ENCODE measurements at regions not wholly inside any gene's neighbourhood (a gene's known extent, or its start where the extent isn't known, plus 50 kb on each side); places are given as distances from the start of the nearest gene placed in this dataset.

DNA sequence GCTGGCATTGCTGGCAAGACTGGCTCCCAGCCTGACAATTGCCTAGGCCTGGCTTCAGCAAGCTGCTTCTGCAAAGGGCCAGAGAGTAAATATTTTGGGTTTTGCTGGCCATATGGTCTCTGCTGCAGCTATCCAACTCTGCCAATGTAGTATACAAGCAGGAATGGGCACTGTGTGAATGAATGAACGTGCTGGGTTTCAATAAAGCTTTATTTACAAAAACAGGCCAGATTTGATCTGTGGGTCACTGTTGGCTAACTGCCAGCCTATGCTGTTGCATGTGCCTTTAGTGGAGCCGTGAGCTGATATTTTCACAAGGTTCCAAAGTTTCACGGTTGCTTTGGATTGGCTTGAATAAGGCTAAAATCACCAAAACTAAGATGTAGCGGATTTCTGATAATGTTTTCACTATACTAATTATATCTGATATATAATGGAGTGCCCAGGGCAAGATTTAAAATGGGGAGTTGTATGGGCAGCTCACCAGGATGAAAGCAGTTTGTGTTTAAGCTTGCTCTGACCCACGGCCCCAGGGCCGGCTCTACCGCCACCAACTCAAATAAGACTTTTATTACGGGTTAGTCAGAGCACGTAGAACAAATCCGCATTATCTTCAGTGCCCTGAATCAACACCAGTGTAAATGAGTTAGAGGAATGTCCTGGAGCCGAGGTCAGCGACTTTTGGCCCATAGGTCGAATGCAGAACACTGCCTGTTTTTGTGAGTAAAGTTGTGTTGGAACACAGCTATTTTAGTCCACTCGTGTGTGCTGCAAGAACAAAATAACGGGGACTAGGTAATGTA is 98.6 kb upstream of the DAP start:
- Histone ChIP-seq H3K4me3 (replicated peaks in 1 of 3; ENCODE audit: insufficient read depth in 1 of 3, low read depth in 1 of 3, low read length in 3 of 3) (no peak overlapping the region), H3K9me1 (replicated peaks; ENCODE audit: control insufficient read depth, extremely low read depth, insufficient read depth, low read length) (no peaks in the 10 kb centered on the region), H3K27me3 (ENCODE audit: control insufficient read depth in 2 of 2, insufficient read depth in 2 of 2, low read length in 2 of 2) (peaks cover 8 to 14% of the 10 kb centered on the region in 2 experiments), H3K79me2 (ENCODE audit: control insufficient read depth, insufficient read depth, low read length) (no peaks in the 10 kb centered on the region), H3K4me2 (ENCODE audit: insufficient read depth, low read length) (no peak overlapping the region), H3K4me1 (ENCODE audit: control insufficient read depth, extremely low read depth, insufficient read depth, low read length) (no peaks in the 10 kb centered on the region), H3K36me3 (ENCODE audit: control insufficient read depth in 2 of 2, extremely low read depth in 1 of 2, insufficient read depth in 2 of 2, low read length in 2 of 2) (no peaks in the 10 kb centered on the region), H3K27ac (ENCODE audit: insufficient read depth, low read depth, low read length) (no peak overlapping the region), H4K20me1 (replicated peaks; ENCODE audit: control insufficient read depth, extremely low read depth, insufficient read depth, low read length) (no peaks in the 10 kb centered on the region), H3K9ac (replicated peaks; ENCODE audit: extremely low read depth, insufficient read depth, low read length) (no peak overlapping the region), H3K9me3 (replicated peaks; ENCODE audit: control insufficient read depth, insufficient read depth, low read length) (no peaks in the 10 kb centered on the region), H2AFZ (ENCODE audit: low read depth, low read length) (no peak overlapping the region)
- TF ChIP-seq POLR2AphosphoS5 (IDR thresholded peaks at IDR 0.05; ENCODE audit: insufficient read depth, low read depth, low read length): no peak
- no peak for TF ChIP-seq MYC (IDR thresholded peaks at IDR 0.05; ENCODE audit: low read depth, low read length)
- no peak for TF ChIP-seq EZH2 (IDR thresholded peaks at IDR 0.05; ENCODE audit: borderline replicate concordance, low read depth, low read length, severe bottlenecking)
- TF ChIP-seq GATA2 (IDR thresholded peaks at IDR 0.05; ENCODE audit: insufficient read depth, insufficient read length, low read depth, low read length): no peak
- TF ChIP-seq JUN (IDR thresholded peaks at IDR 0.05; ENCODE audit: borderline replicate concordance, insufficient read depth, insufficient read length, low read depth): no peak
- TF ChIP-seq MAX (IDR thresholded peaks at IDR 0.05; ENCODE audit: insufficient read depth, insufficient read length): no peak
- TF ChIP-seq POLR2A (IDR thresholded peaks at IDR 0.05; ENCODE audit: low read depth, low read length): no peak
- TF ChIP-seq FOS (IDR thresholded peaks at IDR 0.05; ENCODE audit: borderline replicate concordance, insufficient read depth, low read length): no peak
- TF ChIP-seq, protein P1, sequence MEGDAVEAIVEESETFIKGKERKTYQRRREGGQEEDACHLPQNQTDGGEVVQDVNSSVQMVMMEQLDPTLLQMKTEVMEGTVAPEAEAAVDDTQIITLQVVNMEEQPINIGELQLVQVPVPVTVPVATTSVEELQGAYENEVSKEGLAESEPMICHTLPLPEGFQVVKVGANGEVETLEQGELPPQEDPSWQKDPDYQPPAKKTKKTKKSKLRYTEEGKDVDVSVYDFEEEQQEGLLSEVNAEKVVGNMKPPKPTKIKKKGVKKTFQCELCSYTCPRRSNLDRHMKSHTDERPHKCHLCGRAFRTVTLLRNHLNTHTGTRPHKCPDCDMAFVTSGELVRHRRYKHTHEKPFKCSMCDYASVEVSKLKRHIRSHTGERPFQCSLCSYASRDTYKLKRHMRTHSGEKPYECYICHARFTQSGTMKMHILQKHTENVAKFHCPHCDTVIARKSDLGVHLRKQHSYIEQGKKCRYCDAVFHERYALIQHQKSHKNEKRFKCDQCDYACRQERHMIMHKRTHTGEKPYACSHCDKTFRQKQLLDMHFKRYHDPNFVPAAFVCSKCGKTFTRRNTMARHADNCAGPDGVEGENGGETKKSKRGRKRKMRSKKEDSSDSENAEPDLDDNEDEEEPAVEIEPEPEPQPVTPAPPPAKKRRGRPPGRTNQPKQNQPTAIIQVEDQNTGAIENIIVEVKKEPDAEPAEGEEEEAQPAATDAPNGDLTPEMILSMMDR (IDR thresholded peaks at IDR 0.05; ENCODE audit: extremely low read depth in 1 of 2, insufficient read depth in 1 of 2, low read depth in 1 of 2, low read length in 2 of 2): no peak
- no TSS peak for BruUV-seq (replicated peaks)
- POLR2A ChIA-PET: no interaction called here
- intact Hi-C loops (cut with micrococcal nuclease) (loop anchor here (5.0 kb wide), 1 partner anchor 407 kb away; no protein-coding TSS in a partner anchor), dilution Hi-C loops (cut with MboI; ENCODE audit: extremely low pct_ligation_motif_present, low sequenced_read_pairs) (no loop called here)
- CTCF ChIA-PET: interaction anchor here (1.0 to 7.7 kb wide), 2 partner anchors 90 to 164 kb away, joined by 4 to 38 read pairs; no protein-coding TSS in a partner anchor
- DNase-seq (ENCODE audit: low read depth, low spot score) (no peak), FAIRE-seq (no peak)

Measured in endothelial cell of umbilical vein (primary cell).